Loucy (cell line): ENCODE measurements at regions not wholly inside any gene's neighbourhood (a gene's known extent, or its start where the extent isn't known, plus 50 kb on each side); places are given as distances from the start of the nearest gene placed in this dataset.

Source experiments
- EZH2phosphoT487 ChIP-seq: fragments of 200-600 bp; IDR thresholded peaks from 2 replicates; pipeline ENCODE4 v1.6.1; 2018; ENCODE audit warnings: antibody characterized with exemption, mild to moderate bottlenecking, moderate library complexity, borderline replicate concordance
- TF ChIP-seq, protein P1 (sequence below): fragments of 200-600 bp; sonication (generic); conservative IDR thresholded peaks from 2 replicates; pipeline ENCODE4 v1.5.1; 2014; ENCODE audit warnings: mild to moderate bottlenecking, antibody characterized with exemption, low read length

DNA sequence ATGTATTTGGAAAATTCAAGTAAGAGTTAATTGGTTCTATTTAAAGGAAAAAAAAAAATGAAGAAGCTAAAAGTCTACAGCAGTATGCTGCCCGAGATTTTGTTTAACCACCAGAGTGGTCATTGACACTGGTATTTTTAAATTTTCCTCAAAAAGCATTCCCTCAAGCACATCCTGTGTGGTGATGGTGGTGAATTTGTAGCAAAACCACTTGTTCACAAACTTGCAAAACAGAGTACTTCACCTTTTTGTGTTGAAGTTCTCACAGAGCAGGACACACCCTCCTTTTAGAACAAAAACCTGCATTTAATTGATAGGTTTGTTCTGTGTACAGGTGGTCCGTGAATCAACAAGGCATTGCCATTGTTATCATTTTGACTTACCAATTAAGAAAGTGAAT is 374.2 kb downstream of the EFNA5 start:
- TF ChIP-seq, protein P1, sequence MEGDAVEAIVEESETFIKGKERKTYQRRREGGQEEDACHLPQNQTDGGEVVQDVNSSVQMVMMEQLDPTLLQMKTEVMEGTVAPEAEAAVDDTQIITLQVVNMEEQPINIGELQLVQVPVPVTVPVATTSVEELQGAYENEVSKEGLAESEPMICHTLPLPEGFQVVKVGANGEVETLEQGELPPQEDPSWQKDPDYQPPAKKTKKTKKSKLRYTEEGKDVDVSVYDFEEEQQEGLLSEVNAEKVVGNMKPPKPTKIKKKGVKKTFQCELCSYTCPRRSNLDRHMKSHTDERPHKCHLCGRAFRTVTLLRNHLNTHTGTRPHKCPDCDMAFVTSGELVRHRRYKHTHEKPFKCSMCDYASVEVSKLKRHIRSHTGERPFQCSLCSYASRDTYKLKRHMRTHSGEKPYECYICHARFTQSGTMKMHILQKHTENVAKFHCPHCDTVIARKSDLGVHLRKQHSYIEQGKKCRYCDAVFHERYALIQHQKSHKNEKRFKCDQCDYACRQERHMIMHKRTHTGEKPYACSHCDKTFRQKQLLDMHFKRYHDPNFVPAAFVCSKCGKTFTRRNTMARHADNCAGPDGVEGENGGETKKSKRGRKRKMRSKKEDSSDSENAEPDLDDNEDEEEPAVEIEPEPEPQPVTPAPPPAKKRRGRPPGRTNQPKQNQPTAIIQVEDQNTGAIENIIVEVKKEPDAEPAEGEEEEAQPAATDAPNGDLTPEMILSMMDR, result no peak
- no peak for TF ChIP-seq EZH2phosphoT487
